ENCODE measurements at regions not wholly inside any gene's neighbourhood (a gene's known extent, or its start where the extent isn't known, plus 50 kb on each side); places are given as distances from the start of the nearest gene placed in this dataset.

DNA sequence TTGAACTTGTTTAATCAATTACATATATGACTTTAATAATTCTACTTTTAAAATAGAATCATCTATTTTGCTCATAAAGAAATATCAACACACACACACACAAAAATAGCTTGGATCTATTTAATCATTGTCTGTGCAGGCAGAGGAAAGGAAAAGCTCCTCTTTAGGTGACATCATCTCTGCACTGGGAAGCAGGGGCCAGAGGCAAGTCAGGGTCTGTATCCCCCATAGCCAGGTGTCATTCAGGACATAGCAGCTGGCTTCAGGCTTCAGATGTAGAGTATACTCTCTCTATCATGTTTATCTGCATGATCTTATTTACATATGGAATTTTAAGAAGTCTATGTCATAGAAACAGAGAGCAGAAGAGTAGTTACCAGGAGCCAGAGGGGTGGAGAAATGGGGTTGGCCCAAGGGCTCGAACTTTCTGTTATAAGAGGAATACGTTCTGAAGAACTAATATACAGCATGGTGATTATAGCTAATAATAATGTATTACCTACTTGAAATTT is 110.4 kb upstream of the LDB2 start:
- TF ChIP-seq, protein P1, sequence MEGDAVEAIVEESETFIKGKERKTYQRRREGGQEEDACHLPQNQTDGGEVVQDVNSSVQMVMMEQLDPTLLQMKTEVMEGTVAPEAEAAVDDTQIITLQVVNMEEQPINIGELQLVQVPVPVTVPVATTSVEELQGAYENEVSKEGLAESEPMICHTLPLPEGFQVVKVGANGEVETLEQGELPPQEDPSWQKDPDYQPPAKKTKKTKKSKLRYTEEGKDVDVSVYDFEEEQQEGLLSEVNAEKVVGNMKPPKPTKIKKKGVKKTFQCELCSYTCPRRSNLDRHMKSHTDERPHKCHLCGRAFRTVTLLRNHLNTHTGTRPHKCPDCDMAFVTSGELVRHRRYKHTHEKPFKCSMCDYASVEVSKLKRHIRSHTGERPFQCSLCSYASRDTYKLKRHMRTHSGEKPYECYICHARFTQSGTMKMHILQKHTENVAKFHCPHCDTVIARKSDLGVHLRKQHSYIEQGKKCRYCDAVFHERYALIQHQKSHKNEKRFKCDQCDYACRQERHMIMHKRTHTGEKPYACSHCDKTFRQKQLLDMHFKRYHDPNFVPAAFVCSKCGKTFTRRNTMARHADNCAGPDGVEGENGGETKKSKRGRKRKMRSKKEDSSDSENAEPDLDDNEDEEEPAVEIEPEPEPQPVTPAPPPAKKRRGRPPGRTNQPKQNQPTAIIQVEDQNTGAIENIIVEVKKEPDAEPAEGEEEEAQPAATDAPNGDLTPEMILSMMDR (optimal IDR thresholded peaks at IDR 0.05 in 1 of 3, IDR thresholded peaks at IDR 0.05 in 1 of 3, conservative IDR thresholded peaks at IDR 0.05 in 1 of 3; ENCODE audit: extremely low read depth in 1 of 3, insufficient read depth in 2 of 3, low read length in 3 of 3): no peak
- TF ChIP-seq EZH2 (IDR thresholded peaks at IDR 0.05; ENCODE audit: low read length): no peak

All from keratinocyte (primary cell).